Left lung (tissue), 4 donors: ENCODE measurements at regions not wholly inside any gene's neighbourhood (a gene's known extent, or its start where the extent isn't known, plus 50 kb on each side); places are given as distances from the start of the nearest gene placed in this dataset.

ENCODE experiments used
- ATAC-seq: fragments of 200-7000 bp; cut with Tn5 transposase; one replicate; pipeline ENCODE4 v1.9.1; 2020; ENCODE audit warnings: moderate library complexity
- DNase-seq, 4 donors: peaks; one replicate each; pipeline ENCODE4 v3.0.0-alpha.2; 2013 to 2020
- H3K27ac ChIP-seq, 2 donors: fragments of 200-600 bp; sonication (generic) in 1 of 2; one replicate each; pipeline versions ENCODE4 v1.5.0 to v1.8.0; 2020 to 2021
- H3K27me3 ChIP-seq, 2 donors: fragments of 200-600 bp; sonication (generic) in 1 of 2; one replicate each; pipeline versions ENCODE4 v1.5.0 to v1.8.0; 2020 to 2021
- H3K36me3 ChIP-seq, 2 donors: fragments of 200-600 bp; sonication (generic) in 1 of 2; one replicate each; pipeline versions ENCODE4 v1.5.0 to v1.8.0; 2020 to 2021
- H3K4me1 ChIP-seq, 2 donors: fragments of 200-600 bp; one replicate each; pipeline ENCODE4 v1.8.0; 2021
- H3K4me3 ChIP-seq, 2 donors: fragments of 200-600 bp; sonication (generic) in 1 of 2; one replicate each; pipeline versions ENCODE4 v1.5.0 to v1.8.0; 2020 to 2021; ENCODE audit warnings: mild to moderate bottlenecking in 1 of 2
- H3K9me3 ChIP-seq, 2 donors: fragments of 200-600 bp; sonication (generic) in 1 of 2; one replicate each; pipeline versions ENCODE4 v1.5.0 to v1.8.0; 2020 to 2021
- intact Hi-C, 2 donors: fragments of 100-400 bp; cut with DNase I; formaldehyde crosslinking; loops; one replicate each; pipeline versions ENCODE4 v1.11.2 to v1.14.2; 2022
- TF ChIP-seq, protein P1 (sequence below), 2 donors: fragments of 200-600 bp; sonication (generic) in 1 of 2; IDR thresholded peaks; one replicate each; pipeline versions ENCODE4 v1.5.0 to v1.8.0; 2021; ENCODE audit warnings: antibody characterized with exemption in 2 of 2
- donor health status: DM: no; HTN: yes; CAD: no.
- donor health status: DM: no; HTN: no; CAD: no.

DNA sequence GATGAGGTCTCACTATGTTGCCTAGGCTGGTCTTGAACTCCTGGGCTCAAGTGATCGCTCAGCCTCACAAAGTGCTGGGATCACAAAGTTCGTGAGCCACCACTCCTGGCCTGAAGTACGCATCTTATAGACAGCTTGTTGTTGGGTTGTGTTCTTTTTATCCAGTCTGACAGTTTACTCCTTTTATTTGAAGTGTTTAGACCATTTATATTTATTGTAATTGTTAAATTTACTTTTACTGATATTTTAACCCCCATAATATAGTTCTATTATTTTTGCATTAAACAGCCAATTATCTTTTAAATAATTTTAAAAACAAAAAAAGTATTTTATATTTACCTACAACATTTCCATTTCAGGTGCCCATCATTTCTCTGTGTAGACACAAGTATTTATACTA, 303.0 kb upstream of the HDAC4 start:
- no peak for DNase-seq
- no peak for ATAC-seq
- Histone ChIP-seq H3K36me3 (no peaks in the 10 kb centered on the region), H3K4me1 (no peaks in the 10 kb centered on the region), H3K27me3 (peaks cover 0 to 14% of the 10 kb centered on the region in 2 donors), H3K9me3 (peaks cover 0 to 6% of the 10 kb centered on the region in 2 donors), H3K27ac (no peak overlapping the region), H3K4me3 (no peak overlapping the region)
- intact Hi-C loops = no loop called here
- TF ChIP-seq, protein P1, sequence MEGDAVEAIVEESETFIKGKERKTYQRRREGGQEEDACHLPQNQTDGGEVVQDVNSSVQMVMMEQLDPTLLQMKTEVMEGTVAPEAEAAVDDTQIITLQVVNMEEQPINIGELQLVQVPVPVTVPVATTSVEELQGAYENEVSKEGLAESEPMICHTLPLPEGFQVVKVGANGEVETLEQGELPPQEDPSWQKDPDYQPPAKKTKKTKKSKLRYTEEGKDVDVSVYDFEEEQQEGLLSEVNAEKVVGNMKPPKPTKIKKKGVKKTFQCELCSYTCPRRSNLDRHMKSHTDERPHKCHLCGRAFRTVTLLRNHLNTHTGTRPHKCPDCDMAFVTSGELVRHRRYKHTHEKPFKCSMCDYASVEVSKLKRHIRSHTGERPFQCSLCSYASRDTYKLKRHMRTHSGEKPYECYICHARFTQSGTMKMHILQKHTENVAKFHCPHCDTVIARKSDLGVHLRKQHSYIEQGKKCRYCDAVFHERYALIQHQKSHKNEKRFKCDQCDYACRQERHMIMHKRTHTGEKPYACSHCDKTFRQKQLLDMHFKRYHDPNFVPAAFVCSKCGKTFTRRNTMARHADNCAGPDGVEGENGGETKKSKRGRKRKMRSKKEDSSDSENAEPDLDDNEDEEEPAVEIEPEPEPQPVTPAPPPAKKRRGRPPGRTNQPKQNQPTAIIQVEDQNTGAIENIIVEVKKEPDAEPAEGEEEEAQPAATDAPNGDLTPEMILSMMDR (IDR thresholded peaks at IDR 0.05) = no peak

DNA sequence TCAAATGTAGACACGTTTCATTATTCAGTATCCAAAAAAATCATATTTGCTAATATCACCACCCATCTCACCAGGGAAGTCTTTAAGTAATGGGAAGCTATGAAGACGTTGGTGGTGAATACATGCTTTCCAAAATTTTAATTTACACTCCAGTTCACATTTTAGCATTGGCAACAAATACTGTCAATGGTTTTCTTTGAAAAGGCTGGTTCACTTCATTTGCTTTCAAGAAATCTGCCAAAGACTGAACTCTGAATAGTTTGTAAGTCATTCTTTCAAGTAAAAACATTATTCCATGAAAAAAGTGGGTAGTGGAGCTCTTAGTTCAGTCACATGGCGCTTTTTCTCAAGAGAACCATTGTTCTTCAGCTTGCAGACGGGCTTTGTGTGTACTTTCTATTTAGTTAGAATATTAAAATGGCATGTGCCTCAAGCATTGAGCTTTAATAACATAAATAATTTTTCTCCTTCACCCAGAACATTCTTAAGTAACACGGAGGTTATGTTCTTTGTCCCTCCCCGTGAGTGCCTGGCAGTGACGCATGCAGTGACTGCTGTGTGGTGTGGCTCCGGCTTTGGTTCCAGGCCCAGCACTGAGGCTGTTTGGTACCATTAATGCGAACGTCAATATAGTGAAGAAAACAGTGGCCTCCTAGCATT, 300.0 kb upstream of the HDAC4 start:
- peaks cover 0 to 8% of the 10 kb centered on the region in 2 donors for H3K27me3 ChIP-seq
- DNase-seq (no peak), ATAC-seq (no peak)
- no peak overlapping the region for H3K4me3 ChIP-seq
- intact Hi-C loops = no loop called here
- TF ChIP-seq, protein P1 (IDR thresholded peaks at IDR 0.05) = no peak
- H3K36me3 ChIP-seq = no peaks in the 10 kb centered on the region
- H3K4me1 ChIP-seq = no peaks in the 10 kb centered on the region
- H3K27ac ChIP-seq = no peak overlapping the region
- peaks cover 0 to 6% of the 10 kb centered on the region in 2 donors for H3K9me3 ChIP-seq

DNA sequence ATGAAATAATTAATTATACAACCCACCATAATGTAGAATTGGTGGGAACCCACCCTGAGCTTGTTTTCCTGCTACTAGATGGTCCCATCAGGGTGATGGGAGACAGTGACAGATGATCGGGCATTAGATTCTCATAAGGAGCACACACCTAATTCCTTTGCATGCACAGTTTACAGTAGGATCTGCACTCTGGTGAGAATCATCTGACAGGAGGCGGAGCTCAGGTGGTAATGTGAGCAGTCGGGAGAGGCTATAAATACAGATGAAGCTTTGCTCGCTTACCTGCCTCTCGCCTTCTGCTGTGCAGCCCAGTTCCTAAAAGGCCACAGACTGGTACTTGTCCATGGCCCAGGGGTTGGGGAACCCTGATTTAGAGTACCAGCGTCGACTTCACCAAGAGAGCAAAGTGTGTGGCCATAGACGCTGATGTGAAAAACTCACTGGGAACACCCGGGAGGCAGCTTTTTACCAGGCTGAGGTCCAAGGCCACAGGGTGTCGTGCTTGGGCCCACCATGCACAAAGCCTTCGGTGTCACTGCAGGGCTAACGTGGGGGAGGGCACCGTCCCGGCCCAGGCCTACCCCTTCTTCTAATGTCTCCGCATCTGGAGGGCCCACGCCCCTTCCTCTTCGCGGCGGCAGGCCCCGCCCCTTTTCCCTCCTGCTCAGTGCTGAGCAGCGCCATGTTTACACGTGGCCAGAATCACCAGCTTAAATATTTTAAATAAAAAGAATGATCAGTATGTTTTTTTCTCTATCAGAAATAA, 296.8 kb upstream of the HDAC4 start:
- intact Hi-C loops = no loop called here
- Histone ChIP-seq H3K36me3 (no peaks in the 10 kb centered on the region), H3K4me1 (no peaks in the 10 kb centered on the region), H3K9me3 (no peaks in the 10 kb centered on the region), H3K27ac (no peak overlapping the region), H3K27me3 (no peaks in the 10 kb centered on the region), H3K4me3 (no peak overlapping the region)
- ATAC-seq (no peak), DNase-seq (no peak)
- TF ChIP-seq, protein P1 (IDR thresholded peaks at IDR 0.05) = no peak

GRCh38 chr2:239696559-239697207, 295.9 kb upstream of the HDAC4 start:
- TF ChIP-seq, protein P1 (IDR thresholded peaks at IDR 0.05) = no peak
- ATAC-seq = no peak

DNA sequence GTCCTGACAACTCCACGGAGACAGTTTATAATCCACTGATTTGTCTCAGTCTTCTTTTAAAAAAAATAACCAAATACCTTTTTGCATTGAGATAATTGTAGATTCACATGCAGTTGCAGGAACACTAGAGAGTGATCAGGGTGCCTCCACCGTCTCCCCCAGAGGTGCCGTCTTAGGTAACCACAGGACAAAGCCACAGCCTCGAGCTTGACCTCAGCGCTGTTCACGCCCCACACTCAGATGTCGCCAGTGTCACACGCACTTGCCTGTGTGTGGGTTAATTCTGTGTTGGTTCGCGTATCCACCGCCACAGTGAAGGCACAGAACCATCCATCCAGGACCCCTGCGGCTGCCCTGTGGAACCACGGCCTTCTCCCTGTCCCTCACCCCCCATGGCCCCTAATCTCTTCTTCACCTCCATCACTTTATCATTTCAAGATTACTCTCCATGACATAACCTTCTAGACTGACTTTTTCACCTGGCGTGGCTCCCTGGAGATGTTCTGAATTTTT, 295.0 kb upstream of the HDAC4 start:
- intact Hi-C loops = no loop called here
- Histone ChIP-seq H3K27me3 (peaks cover 0 to 7% of the 10 kb centered on the region in 2 donors), H3K9me3 (no peaks in the 10 kb centered on the region), H3K36me3 (no peaks in the 10 kb centered on the region), H3K4me3 (no peak overlapping the region), H3K4me1 (no peaks in the 10 kb centered on the region), H3K27ac (no peak overlapping the region)
- TF ChIP-seq, protein P1 (IDR thresholded peaks at IDR 0.05) = no peak
- ATAC-seq (no peak), DNase-seq (no peak)

More at GRCh38 chr2:239696559-239697207, 295.9 kb upstream of the HDAC4 start:
- intact Hi-C loops = no loop called here
- Histone ChIP-seq H3K9me3 (no peaks in the 10 kb centered on the region), H3K27ac (no peak overlapping the region), H3K36me3 (no peaks in the 10 kb centered on the region), H3K4me1 (no peaks in the 10 kb centered on the region), H3K27me3 (no peaks in the 10 kb centered on the region), H3K4me3 (no peak overlapping the region)
- DNase-seq = no peak
